ENCODE measurements at regions not wholly inside any gene's neighbourhood (a gene's known extent, or its start where the extent isn't known, plus 50 kb on each side); places are given as distances from the start of the nearest gene placed in this dataset.
"Not testable (repeated sequence)": the region's sequence is repeated elsewhere in the genome, so short reads cannot be mapped to it uniquely, and the experiment has no call there.

- no peak overlapping the region for H3K9ac ChIP-seq (ENCODE audit: low read depth, low read length)
- H3K27ac ChIP-seq (ENCODE audit: low read depth, low read length) = no peak overlapping the region
- 96% methylated on average over 2 of the region's 3 CpGs for WGBS
- no peaks in the 10 kb centered on the region for H3K27me3 ChIP-seq (ENCODE audit: insufficient read depth, low read length)
- H3K4me3 ChIP-seq (ENCODE audit: low read length) = no peak overlapping the region
- H3K4me1 ChIP-seq (ENCODE audit: insufficient read depth, low read length) = no peaks in the 10 kb centered on the region
- H3K36me3 ChIP-seq (ENCODE audit: insufficient read depth, low read length) = no peaks in the 10 kb centered on the region
- H3K9me3 ChIP-seq (ENCODE audit: insufficient read depth, low read depth, low read length) = no peaks in the 10 kb centered on the region
These were observed 158.3 kb upstream of the IRAK1BP1 start for GRCh38 chr6:78709021-78709420.

- no peaks in the 10 kb centered on the region for H3K9me3 ChIP-seq (ENCODE audit: insufficient read depth, low read depth, low read length)
- no peak overlapping the region for H3K27ac ChIP-seq (ENCODE audit: low read depth, low read length)
- no peaks in the 10 kb centered on the region for H3K36me3 ChIP-seq (ENCODE audit: insufficient read depth, low read length)
- no peaks in the 10 kb centered on the region for H3K27me3 ChIP-seq (ENCODE audit: insufficient read depth, low read length)
- no peaks in the 10 kb centered on the region for H3K4me1 ChIP-seq (ENCODE audit: insufficient read depth, low read length)
- H3K9ac ChIP-seq (ENCODE audit: low read depth, low read length) = no peak overlapping the region
- 89% methylated on average over 2 of the region's 4 CpGs for WGBS
- H3K4me3 ChIP-seq (ENCODE audit: low read length) = no peak overlapping the region
These were observed 153.8 kb upstream of the IRAK1BP1 start for GRCh38 chr6:78713564-78713963.

GRCh38 chr6:78744144-78744543, 123.2 kb upstream of the IRAK1BP1 start:
- H3K27ac ChIP-seq (ENCODE audit: low read depth, low read length) = no peak overlapping the region
- H3K27me3 ChIP-seq (ENCODE audit: insufficient read depth, low read length) = no peaks in the 10 kb centered on the region
- H3K4me3 ChIP-seq (ENCODE audit: low read length) = no peak overlapping the region
- no peak overlapping the region for H3K9ac ChIP-seq (ENCODE audit: low read depth, low read length)
- H3K9me3 ChIP-seq (ENCODE audit: insufficient read depth, low read depth, low read length) = peaks cover 40% of the 10 kb centered on the region
- H3K36me3 ChIP-seq (ENCODE audit: insufficient read depth, low read length) = no peaks in the 10 kb centered on the region
- no peaks in the 10 kb centered on the region for H3K4me1 ChIP-seq (ENCODE audit: insufficient read depth, low read length)

GRCh38 chr6:78746457-78746856, 120.9 kb upstream of the IRAK1BP1 start:
- no CpG with 5 or more reads among the region's 2 CpGs for WGBS
- Histone ChIP-seq H3K4me1 (ENCODE audit: insufficient read depth, low read length) (no peaks in the 10 kb centered on the region), H3K27ac (ENCODE audit: low read depth, low read length) (no peak overlapping the region), H3K27me3 (ENCODE audit: insufficient read depth, low read length) (no peaks in the 10 kb centered on the region), H3K36me3 (ENCODE audit: insufficient read depth, low read length) (no peaks in the 10 kb centered on the region), H3K9ac (ENCODE audit: low read depth, low read length) (no peak overlapping the region), H3K4me3 (ENCODE audit: low read length) (no peak overlapping the region), H3K9me3 (ENCODE audit: insufficient read depth, low read depth, low read length) (peaks cover 40% of the 10 kb centered on the region)

- H3K36me3 ChIP-seq (ENCODE audit: insufficient read depth, low read length) = no peaks in the 10 kb centered on the region
- no peak overlapping the region for H3K4me3 ChIP-seq (ENCODE audit: low read length)
- no peak overlapping the region for H3K9ac ChIP-seq (ENCODE audit: low read depth, low read length)
- H3K9me3 ChIP-seq (ENCODE audit: insufficient read depth, low read depth, low read length) = peaks cover 27% of the 10 kb centered on the region
- H3K27ac ChIP-seq (ENCODE audit: low read depth, low read length) = no peak overlapping the region
- H3K4me1 ChIP-seq (ENCODE audit: insufficient read depth, low read length) = no peaks in the 10 kb centered on the region
- H3K27me3 ChIP-seq (ENCODE audit: insufficient read depth, low read length) = no peaks in the 10 kb centered on the region
These were observed 118.0 kb upstream of the IRAK1BP1 start for GRCh38 chr6:78749326-78749725.

- H3K9me3 ChIP-seq (ENCODE audit: insufficient read depth, low read depth, low read length); H3K4me3 ChIP-seq (ENCODE audit: low read length); H3K36me3 ChIP-seq (ENCODE audit: insufficient read depth, low read length); H3K4me1 ChIP-seq (ENCODE audit: insufficient read depth, low read length); H3K9ac ChIP-seq (ENCODE audit: low read depth, low read length); H3K27me3 ChIP-seq (ENCODE audit: insufficient read depth, low read length); H3K27ac ChIP-seq (ENCODE audit: low read depth, low read length): not testable (repeated sequence)
- WGBS = 84% methylated on average over 13 of the region's 13 CpGs
These were observed 109.0 kb upstream of the IRAK1BP1 start for GRCh38 chr6:78758297-78758798.

GRCh38 chr6:78768271-78768670, 99.1 kb upstream of the IRAK1BP1 start:
- no peaks in the 10 kb centered on the region for H3K27me3 ChIP-seq (ENCODE audit: insufficient read depth, low read length)
- no peak overlapping the region for H3K27ac ChIP-seq (ENCODE audit: low read depth, low read length)

GRCh38 chr6:78770765-78771164, 96.6 kb upstream of the IRAK1BP1 start:
- no peaks in the 10 kb centered on the region for H3K9me3 ChIP-seq (ENCODE audit: insufficient read depth, low read depth, low read length)
- no peaks in the 10 kb centered on the region for H3K36me3 ChIP-seq (ENCODE audit: insufficient read depth, low read length)
- no peak overlapping the region for H3K4me3 ChIP-seq (ENCODE audit: low read length)
- H3K27me3 ChIP-seq (ENCODE audit: insufficient read depth, low read length) = no peaks in the 10 kb centered on the region
- no peak overlapping the region for H3K9ac ChIP-seq (ENCODE audit: low read depth, low read length)
- no peak overlapping the region for H3K27ac ChIP-seq (ENCODE audit: low read depth, low read length)
- WGBS = 77% methylated on average over 5 of the region's 5 CpGs
- H3K4me1 ChIP-seq (ENCODE audit: insufficient read depth, low read length) = no peaks in the 10 kb centered on the region

More at GRCh38 chr6:78768271-78768670, 99.1 kb upstream of the IRAK1BP1 start:
- Histone ChIP-seq H3K9ac (ENCODE audit: low read depth, low read length) (no peak overlapping the region), H3K4me3 (ENCODE audit: low read length) (no peak overlapping the region), H3K4me1 (ENCODE audit: insufficient read depth, low read length) (no peaks in the 10 kb centered on the region), H3K9me3 (ENCODE audit: insufficient read depth, low read depth, low read length) (no peaks in the 10 kb centered on the region), H3K36me3 (ENCODE audit: insufficient read depth, low read length) (no peaks in the 10 kb centered on the region)

GRCh38 chr6:78771586-78771985, 95.8 kb upstream of the IRAK1BP1 start:
- no peaks in the 10 kb centered on the region for H3K9me3 ChIP-seq (ENCODE audit: insufficient read depth, low read depth, low read length)
- H3K27ac ChIP-seq (ENCODE audit: low read depth, low read length) = no peak overlapping the region
- no peak overlapping the region for H3K4me3 ChIP-seq (ENCODE audit: low read length)
- H3K4me1 ChIP-seq (ENCODE audit: insufficient read depth, low read length) = no peaks in the 10 kb centered on the region
- H3K36me3 ChIP-seq (ENCODE audit: insufficient read depth, low read length) = no peaks in the 10 kb centered on the region
- no peaks in the 10 kb centered on the region for H3K27me3 ChIP-seq (ENCODE audit: insufficient read depth, low read length)
- H3K9ac ChIP-seq (ENCODE audit: low read depth, low read length) = no peak overlapping the region

- H3K4me3 ChIP-seq (ENCODE audit: low read length) = no peak overlapping the region
- no peaks in the 10 kb centered on the region for H3K4me1 ChIP-seq (ENCODE audit: insufficient read depth, low read length)
- peaks cover 8% of the 10 kb centered on the region; the same call in 1 of the 2 replicates for H3K9me3 ChIP-seq (ENCODE audit: insufficient read depth, low read depth, low read length)
- no peaks in the 10 kb centered on the region for H3K27me3 ChIP-seq (ENCODE audit: insufficient read depth, low read length)
- WGBS = 85% methylated on average over 4 of the region's 4 CpGs
- H3K27ac ChIP-seq (ENCODE audit: low read depth, low read length) = no peak overlapping the region
- H3K36me3 ChIP-seq (ENCODE audit: insufficient read depth, low read length) = no peaks in the 10 kb centered on the region
- H3K9ac ChIP-seq (ENCODE audit: low read depth, low read length) = no peak overlapping the region
These were observed 86.3 kb upstream of the IRAK1BP1 start for GRCh38 chr6:78781001-78781400.

- H3K27me3 ChIP-seq (ENCODE audit: insufficient read depth, low read length); H3K4me1 ChIP-seq (ENCODE audit: insufficient read depth, low read length); H3K36me3 ChIP-seq (ENCODE audit: insufficient read depth, low read length); H3K9ac ChIP-seq (ENCODE audit: low read depth, low read length); H3K27ac ChIP-seq (ENCODE audit: low read depth, low read length); H3K9me3 ChIP-seq (ENCODE audit: insufficient read depth, low read depth, low read length); H3K4me3 ChIP-seq (ENCODE audit: low read length): not testable (repeated sequence)
- WGBS = 88% methylated on average over 6 of the region's 6 CpGs
These were observed 84.0 kb upstream of the IRAK1BP1 start for GRCh38 chr6:78783366-78783765.

GRCh38 chr6:78797270-78797669, 70.1 kb upstream of the IRAK1BP1 start:
- Histone ChIP-seq H3K9me3 (ENCODE audit: insufficient read depth, low read depth, low read length) (no peaks in the 10 kb centered on the region), H3K36me3 (ENCODE audit: insufficient read depth, low read length) (no peaks in the 10 kb centered on the region), H3K27ac (ENCODE audit: low read depth, low read length) (no peak overlapping the region), H3K4me1 (ENCODE audit: insufficient read depth, low read length) (no peaks in the 10 kb centered on the region), H3K4me3 (ENCODE audit: low read length) (no peak overlapping the region), H3K27me3 (ENCODE audit: insufficient read depth, low read length) (no peaks in the 10 kb centered on the region), H3K9ac (ENCODE audit: low read depth, low read length) (no peak overlapping the region)

All from HUES64 (cell line).